GM18907 (cell line): ENCODE measurements at regions not wholly inside any gene's neighbourhood (a gene's known extent, or its start where the extent isn't known, plus 50 kb on each side); places are given as distances from the start of the nearest gene placed in this dataset.
A peak's percentile ranks its signal among the peaks of the same experiment; 100 is the strongest.

Experiments used
- ATAC-seq: cut with Tn5 transposase; IDR thresholded peaks from one replicate; pipeline ENCODE4 v1.9.1; 2021; ENCODE audit warnings: mild to moderate bottlenecking, moderate library complexity; ENCODE audit not compliant: unreplicated experiment

- peak; percentile 67 for ATAC-seq
Measured at GRCh38 chr1:172883387-172883791, 167.4 kb downstream of the TNFSF18 start.

- ATAC-seq, result peak; percentile 29
Measured at GRCh38 chr1:172883844-172884243, 166.9 kb downstream of the TNFSF18 start.

- ATAC-seq, result no peak
Measured at GRCh38 chr1:172885411-172885810, 165.3 kb downstream of the TNFSF18 start.

- no peak for ATAC-seq
Measured at GRCh38 chr1:172885971-172886370, 164.8 kb downstream of the TNFSF18 start.

- no peak for ATAC-seq
Measured at GRCh38 chr1:172887162-172887561, 163.6 kb downstream of the TNFSF18 start.

GRCh38 chr1:172893146-172893841 is 157.4 kb downstream of the TNFSF18 start:
- ATAC-seq, result no peak

- ATAC-seq, result peak; percentile 64
Measured at GRCh38 chr1:172894349-172895049, 156.2 kb downstream of the TNFSF18 start.

GRCh38 chr1:172895050-172895460 is 155.7 kb downstream of the TNFSF18 start:
- peak; percentile 77 for ATAC-seq

GRCh38 chr1:172895761-172896160 is 155.0 kb downstream of the TNFSF18 start:
- no peak for ATAC-seq

- ATAC-seq, result no peak
Measured at GRCh38 chr1:172897738-172898137, 153.0 kb downstream of the TNFSF18 start.

GRCh38 chr1:172898866-172899265 is 151.9 kb downstream of the TNFSF18 start:
- no peak for ATAC-seq

- no peak for ATAC-seq
Measured at GRCh38 chr1:172900376-172900997, 150.3 kb downstream of the TNFSF18 start.

GRCh38 chr1:172902200-172902599 is 148.5 kb downstream of the TNFSF18 start:
- no peak for ATAC-seq

- no peak for ATAC-seq
Measured at GRCh38 chr1:172902861-172903381, 147.8 kb downstream of the TNFSF18 start.

GRCh38 chr1:172903581-172904220 is 147.0 kb downstream of the TNFSF18 start:
- no peak for ATAC-seq

GRCh38 chr1:172905452-172905851 is 145.3 kb downstream of the TNFSF18 start:
- no peak for ATAC-seq

GRCh38 chr1:172906778-172907592 is 143.8 kb downstream of the TNFSF18 start:
- no peak for ATAC-seq

- no peak for ATAC-seq
Measured at GRCh38 chr1:172907834-172908326, 142.9 kb downstream of the TNFSF18 start.

GRCh38 chr1:172909606-172910326 is 141.0 kb downstream of the TNFSF18 start:
- no peak for ATAC-seq
